Urinary bladder (tissue), 3 donors: ENCODE measurements at regions not wholly inside any gene's neighbourhood (a gene's known extent, or its start where the extent isn't known, plus 50 kb on each side); places are given as distances from the start of the nearest gene placed in this dataset.

Source experiments
- DNase-seq: peaks from one replicate; pipeline ENCODE4 v3.0.0-alpha.2; 2015; ENCODE audit errors: extremely low spot score
- H3K27ac ChIP-seq: one replicate; pipeline ENCODE4 v1.5.1; 2013; ENCODE audit warnings: low read depth, mild to moderate bottlenecking, moderate library complexity
- H3K36me3 ChIP-seq: one replicate; pipeline ENCODE4 v1.6.1; 2013; ENCODE audit warnings: mild to moderate bottlenecking, moderate library complexity; ENCODE audit not compliant: insufficient read depth
- H3K4me1 ChIP-seq: one replicate; pipeline ENCODE4 v1.6.1; 2013; ENCODE audit warnings: mild to moderate bottlenecking, moderate library complexity; ENCODE audit not compliant: insufficient read depth
- H3K4me3 ChIP-seq: one replicate; pipeline ENCODE4 v1.5.1; 2013; ENCODE audit warnings: low read depth, low read length
- WGBS: extraction: QIAGEN DNeasy Blood & Tissue Kit; methylation state at CpG from one replicate; pipeline ENCODE4 v1.1.7; 2013; 5-methylcytosine and 5-hydroxymethylcytosine counted together
- donor health status: healthy with polysubstance abuse.
- donor health status: healthy.

GRCh38 chr2:13604951-13605661 is 888.4 kb downstream of the TRIB2 start:
- Histone ChIP-seq H3K36me3 (no peaks in the 10 kb centered on the region), H3K27ac (no peak overlapping the region), H3K4me1 (no peaks in the 10 kb centered on the region), H3K4me3 (no peak overlapping the region)
- DNase-seq, result no peak
- 54% methylated on average over 9 of the region's 9 CpGs for WGBS

GRCh38 chr2:13607139-13607538 is 890.4 kb downstream of the TRIB2 start:
- DNase-seq, result no peak
- 65% methylated on average over 2 of the region's 2 CpGs for WGBS
- H3K4me1 ChIP-seq, result no peaks in the 10 kb centered on the region
- H3K36me3 ChIP-seq, result no peaks in the 10 kb centered on the region
- no peak overlapping the region for H3K4me3 ChIP-seq
- H3K27ac ChIP-seq, result no peak overlapping the region

- 9% methylated on average over 1 of the region's 1 CpG for WGBS
- DNase-seq, result no peak
- Histone ChIP-seq H3K27ac (no peak overlapping the region), H3K36me3 (no peaks in the 10 kb centered on the region), H3K4me3 (no peak overlapping the region), H3K4me1 (no peaks in the 10 kb centered on the region)
Observed at GRCh38 chr2:13611939-13612338, 895.2 kb downstream of the TRIB2 start.

GRCh38 chr2:13616059-13616458 is 899.3 kb downstream of the TRIB2 start:
- DNase-seq, result no peak
- 91% methylated on average over 15 of the region's 15 CpGs for WGBS

GRCh38 chr2:13616616-13617015 is 899.9 kb downstream of the TRIB2 start:
- no peak for DNase-seq
- WGBS, result 59% methylated on average over 5 of the region's 5 CpGs
- Histone ChIP-seq H3K36me3 (no peaks in the 10 kb centered on the region), H3K4me1 (no peaks in the 10 kb centered on the region), H3K27ac (no peak overlapping the region), H3K4me3 (no peak overlapping the region)

More at GRCh38 chr2:13616059-13616458, 899.3 kb downstream of the TRIB2 start:
- no peaks in the 10 kb centered on the region for H3K4me1 ChIP-seq
- H3K36me3 ChIP-seq, result no peaks in the 10 kb centered on the region
- no peak overlapping the region for H3K27ac ChIP-seq
- no peak overlapping the region for H3K4me3 ChIP-seq

- H3K27ac ChIP-seq, result no peak overlapping the region
- H3K4me1 ChIP-seq, result no peaks in the 10 kb centered on the region
- H3K36me3 ChIP-seq, result no peaks in the 10 kb centered on the region
- no peak overlapping the region for H3K4me3 ChIP-seq
- DNase-seq, result no peak
- 75% methylated on average over 1 of the region's 1 CpG for WGBS
Observed at GRCh38 chr2:13628122-13628521, 911.4 kb downstream of the TRIB2 start.

- no peak for DNase-seq
- H3K36me3 ChIP-seq, result no peaks in the 10 kb centered on the region
- H3K27ac ChIP-seq, result no peak overlapping the region
- WGBS, result 71% methylated on average over 2 of the region's 2 CpGs
- no peak overlapping the region for H3K4me3 ChIP-seq
- H3K4me1 ChIP-seq, result no peaks in the 10 kb centered on the region
Observed at GRCh38 chr2:13638181-13638580, 921.4 kb downstream of the TRIB2 start.

- no peaks in the 10 kb centered on the region for H3K4me1 ChIP-seq
- DNase-seq, result no peak
- H3K36me3 ChIP-seq, result no peaks in the 10 kb centered on the region
- no peak overlapping the region for H3K4me3 ChIP-seq
- 82% methylated on average over 1 of the region's 1 CpG for WGBS
- no peak overlapping the region for H3K27ac ChIP-seq
Observed at GRCh38 chr2:13649918-13650317, 933.2 kb downstream of the TRIB2 start.

GRCh38 chr2:13650586-13651180 is 933.9 kb downstream of the TRIB2 start:
- H3K36me3 ChIP-seq, result no peaks in the 10 kb centered on the region
- no peak overlapping the region for H3K27ac ChIP-seq
- WGBS, result 76% methylated on average over 3 of the region's 3 CpGs
- no peak overlapping the region for H3K4me3 ChIP-seq
- no peak for DNase-seq
- H3K4me1 ChIP-seq, result no peaks in the 10 kb centered on the region

- Histone ChIP-seq H3K36me3 (no peaks in the 10 kb centered on the region), H3K4me3 (no peak overlapping the region), H3K4me1 (no peaks in the 10 kb centered on the region), H3K27ac (no peak overlapping the region)
- DNase-seq, result no peak
Observed at GRCh38 chr2:13651684-13652131, 935.0 kb downstream of the TRIB2 start.

- no peak for DNase-seq
- no peak overlapping the region for H3K27ac ChIP-seq
- no peaks in the 10 kb centered on the region for H3K36me3 ChIP-seq
- no peaks in the 10 kb centered on the region for H3K4me1 ChIP-seq
- WGBS, result 69% methylated on average over 2 of the region's 2 CpGs
- H3K4me3 ChIP-seq, result no peak overlapping the region
Observed at GRCh38 chr2:13652531-13653313, 936.0 kb downstream of the TRIB2 start.

- Histone ChIP-seq H3K27ac (no peak overlapping the region), H3K4me3 (no peak overlapping the region), H3K36me3 (no peaks in the 10 kb centered on the region), H3K4me1 (no peaks in the 10 kb centered on the region)
- no peak for DNase-seq
Observed at GRCh38 chr2:13654416-13654815, 937.7 kb downstream of the TRIB2 start.

- Histone ChIP-seq H3K4me3 (no peak overlapping the region), H3K27ac (no peak overlapping the region), H3K36me3 (no peaks in the 10 kb centered on the region), H3K4me1 (no peaks in the 10 kb centered on the region)
- 67% methylated on average over 3 of the region's 3 CpGs for WGBS
- DNase-seq, result no peak
Observed at GRCh38 chr2:13660231-13660630, 943.5 kb downstream of the TRIB2 start.

GRCh38 chr2:13662055-13662454 is 945.3 kb downstream of the TRIB2 start:
- Histone ChIP-seq H3K4me3 (no peak overlapping the region), H3K36me3 (no peaks in the 10 kb centered on the region), H3K4me1 (no peaks in the 10 kb centered on the region), H3K27ac (no peak overlapping the region)
- WGBS, result 28% methylated on average over 1 of the region's 1 CpG
- DNase-seq, result no peak
